NCI-H526 treated with DMSO at 0.1 percent for 48 hours (cell line): ENCODE measurements at regions not wholly inside any gene's neighbourhood (a gene's known extent, or its start where the extent isn't known, plus 50 kb on each side); places are given as distances from the start of the nearest gene placed in this dataset.

ENCODE experiments used
- DNase-seq: peaks from one replicate; lab custom pipeline; 2025; lab: John Stamatoyannopoulos, UW

DNA sequence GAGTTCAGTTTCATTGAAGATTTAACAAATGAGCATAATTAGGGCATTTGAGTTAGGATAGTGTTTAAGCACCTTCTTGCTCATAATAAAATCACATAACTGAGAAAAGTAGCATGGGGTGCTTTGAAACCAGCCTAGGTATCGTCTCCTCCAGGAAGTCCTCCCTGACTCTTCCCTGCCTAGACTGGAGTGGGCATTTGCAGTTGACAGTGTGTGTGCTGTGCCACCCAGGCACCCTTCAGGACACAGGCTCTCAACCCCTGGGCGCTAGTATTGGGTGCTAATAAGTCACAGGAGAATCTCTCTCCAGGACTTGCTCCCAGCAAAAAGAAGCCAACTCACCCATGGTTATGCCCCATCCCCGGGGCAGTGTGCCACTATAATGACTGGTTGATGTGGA is 584.1 kb downstream of the INSC start:
- DNase-seq, result no peak

DNA sequence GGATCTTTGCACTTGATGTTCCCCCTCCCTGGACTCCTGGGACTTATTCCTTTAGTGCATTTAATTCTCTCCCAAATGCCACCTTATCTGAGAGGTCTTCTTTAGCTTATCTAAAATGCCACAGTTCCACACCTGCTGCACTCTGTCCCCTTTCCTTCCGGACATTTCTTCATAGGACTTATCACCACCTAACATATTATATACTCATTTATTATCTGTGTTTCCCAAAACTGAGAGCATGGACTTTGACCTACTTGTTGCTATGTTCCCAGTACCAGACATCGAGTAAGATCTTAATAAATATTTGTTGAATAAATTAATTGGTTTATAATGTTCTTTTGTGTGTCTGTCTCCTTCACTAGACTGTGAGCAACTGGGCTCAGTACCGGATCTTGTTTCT is 585.3 kb downstream of the INSC start:
- no peak for DNase-seq

DNA sequence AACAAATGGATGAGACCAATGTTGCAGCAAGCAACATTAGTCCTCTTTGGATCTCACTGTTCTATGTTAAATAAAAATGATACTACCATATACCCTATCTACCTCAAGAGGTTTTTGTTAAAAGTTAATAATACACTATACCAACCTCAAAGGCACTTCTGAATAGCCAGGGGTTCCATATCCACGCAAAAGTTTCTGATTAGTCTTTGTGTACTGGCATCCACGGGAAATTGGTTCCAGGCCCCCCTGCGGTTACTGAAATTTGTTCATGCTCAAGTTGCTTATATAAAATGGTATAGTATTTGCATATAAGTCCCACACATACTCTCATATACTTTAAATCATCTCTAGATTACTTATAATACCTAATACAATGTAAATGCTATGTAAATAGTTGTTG is 585.7 kb downstream of the INSC start:
- no peak for DNase-seq

DNA sequence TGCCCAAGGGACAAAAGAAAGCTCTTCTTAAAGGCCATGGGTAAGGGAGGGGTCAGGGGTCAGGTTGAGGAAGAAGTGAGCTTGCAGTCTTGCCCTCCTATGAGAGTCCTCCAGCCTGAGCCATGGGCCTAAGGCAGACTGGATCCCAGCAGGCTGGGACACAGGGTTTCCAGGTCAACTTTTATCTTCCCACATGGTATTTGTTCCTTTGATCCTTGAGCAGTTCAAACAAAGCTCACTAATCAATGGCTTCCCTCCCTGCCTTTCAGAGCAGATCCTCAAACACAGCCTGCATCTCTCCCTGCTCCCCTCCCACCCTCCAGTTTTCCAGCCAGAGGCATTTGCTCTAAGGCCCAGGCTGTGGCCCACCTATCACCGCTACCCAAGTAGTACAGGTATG is 589.3 kb downstream of the INSC start:
- no peak for DNase-seq

DNA sequence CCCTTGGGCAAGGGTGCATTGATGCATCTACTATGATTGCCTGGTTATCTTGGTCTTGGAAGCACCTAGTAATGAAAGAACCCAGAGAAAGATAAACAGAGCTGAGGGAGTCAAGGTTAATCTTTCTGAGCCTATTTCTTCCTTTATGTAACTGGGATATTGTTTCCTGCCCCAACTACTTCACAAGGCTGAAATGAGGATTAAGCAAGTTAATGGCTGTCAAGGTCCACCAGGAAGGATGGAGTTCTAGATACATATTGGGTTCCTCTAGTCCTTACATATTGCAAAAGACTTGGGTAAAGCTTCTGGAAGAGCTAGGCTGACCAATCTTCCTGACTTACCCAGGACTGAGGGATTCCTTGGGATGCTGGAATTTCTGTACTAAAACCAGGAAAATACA is 589.8 kb downstream of the INSC start:
- DNase-seq, result no peak

DNA sequence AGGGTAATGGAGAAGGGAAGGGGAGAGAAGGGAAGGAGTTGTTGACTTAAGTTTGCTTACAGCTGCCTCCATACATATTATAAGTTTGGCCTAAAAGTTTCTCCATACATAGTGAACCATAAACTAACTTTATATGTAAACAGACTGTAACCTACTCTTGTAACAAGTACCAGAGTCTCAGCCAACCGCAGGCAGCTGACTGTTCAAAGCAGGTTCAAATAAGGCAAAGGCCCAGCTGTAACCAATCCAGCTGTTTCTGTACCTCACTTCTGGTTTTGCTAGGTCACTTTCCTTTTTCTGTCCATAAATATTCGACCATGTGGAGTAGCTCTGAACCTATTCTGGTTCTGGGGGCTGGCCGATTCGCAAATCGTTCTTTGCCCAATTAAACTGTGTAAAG is 591.2 kb downstream of the INSC start:
- no peak for DNase-seq

DNA sequence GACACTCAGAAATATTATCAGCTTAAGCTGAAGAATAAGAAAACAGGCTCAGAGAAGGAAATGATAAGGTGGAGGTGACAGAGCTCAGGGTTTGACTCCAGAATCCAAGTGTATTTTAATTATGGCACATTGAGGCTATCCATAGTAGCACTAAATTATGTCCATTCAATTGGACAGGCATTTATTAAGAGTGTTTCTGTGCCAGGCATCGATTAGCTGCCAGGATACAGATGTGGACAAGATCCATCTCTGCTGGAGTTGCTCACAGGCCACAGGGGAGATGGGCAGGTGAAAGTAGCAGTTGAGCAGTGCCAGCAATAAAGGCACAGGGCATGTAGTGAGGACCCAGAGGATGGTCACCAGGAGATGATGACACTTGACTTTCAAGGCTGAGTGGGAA is 592.5 kb downstream of the INSC start:
- DNase-seq, result no peak

DNA sequence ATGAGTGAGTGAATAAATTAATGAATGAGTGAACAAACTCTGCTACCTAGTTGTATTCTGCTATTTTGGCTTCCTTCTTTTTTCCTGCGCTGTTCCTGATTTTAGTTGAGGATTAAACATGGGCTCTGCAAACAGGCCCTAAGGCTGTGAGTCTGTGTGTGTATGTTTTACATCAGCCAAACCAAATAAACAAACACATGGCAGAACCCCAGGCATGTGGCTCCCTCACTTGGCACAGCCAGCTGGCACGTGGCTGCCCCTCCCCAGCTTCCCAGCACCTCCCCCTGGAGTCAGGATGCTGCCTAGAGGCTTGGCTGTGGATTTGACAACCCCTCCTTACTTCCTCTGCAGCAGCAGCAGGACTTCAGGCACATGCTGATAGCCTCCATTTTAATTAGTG is 593.2 kb downstream of the INSC start:
- no peak for DNase-seq

DNA sequence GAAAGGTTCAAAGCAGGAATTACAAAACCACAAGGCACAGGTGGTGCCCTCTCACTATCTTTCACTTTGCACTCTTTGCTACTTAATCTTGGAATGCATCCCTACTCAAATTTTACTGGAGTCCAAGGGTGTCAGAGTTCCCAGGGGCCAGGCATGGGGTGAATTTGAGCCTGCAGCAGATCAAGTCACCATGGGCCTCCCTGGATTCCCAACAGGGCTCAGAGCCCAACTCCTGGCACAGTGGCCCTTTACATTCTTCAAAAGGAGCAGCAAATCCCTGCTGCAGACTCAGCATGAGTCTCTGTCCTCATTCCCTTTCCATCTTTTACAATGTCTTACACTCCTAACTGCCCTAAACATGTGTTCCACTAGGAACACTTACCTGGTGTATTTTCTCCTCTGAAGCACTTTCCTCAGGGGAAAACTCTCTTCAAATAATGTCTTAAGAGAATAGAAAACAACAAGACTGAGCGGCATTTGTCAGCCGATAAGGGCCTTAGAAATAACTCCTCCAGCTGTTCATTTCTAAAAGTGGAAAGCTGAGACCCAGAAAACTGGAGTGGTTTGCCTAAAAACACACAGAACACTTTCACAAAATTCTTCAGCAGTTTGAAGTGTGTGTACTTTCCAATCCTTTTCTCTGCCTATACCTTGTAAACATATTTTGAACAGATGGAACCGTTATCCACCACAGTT is 596.0 kb downstream of the INSC start:
- no peak for DNase-seq

DNA sequence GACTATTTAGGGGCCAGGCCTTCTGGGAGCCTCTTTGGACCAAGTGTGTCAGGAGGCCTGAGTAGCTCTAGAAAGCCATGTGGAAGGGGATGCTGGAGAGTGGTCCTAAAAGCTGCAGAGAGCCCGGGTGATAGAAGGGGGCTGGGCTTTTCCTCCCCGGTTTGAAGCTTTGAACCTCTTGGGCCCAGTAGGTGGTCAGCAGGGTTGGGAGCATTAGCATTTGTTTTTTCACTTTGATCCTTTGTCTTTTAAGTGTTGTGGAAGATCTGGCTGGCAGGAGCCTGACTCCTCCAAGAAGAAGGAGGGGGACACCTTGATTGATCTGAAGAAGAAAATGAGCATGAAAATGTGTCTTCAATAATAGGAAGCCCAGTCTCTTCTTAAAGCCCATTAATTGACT is 596.6 kb downstream of the INSC start:
- DNase-seq, result no peak

DNA sequence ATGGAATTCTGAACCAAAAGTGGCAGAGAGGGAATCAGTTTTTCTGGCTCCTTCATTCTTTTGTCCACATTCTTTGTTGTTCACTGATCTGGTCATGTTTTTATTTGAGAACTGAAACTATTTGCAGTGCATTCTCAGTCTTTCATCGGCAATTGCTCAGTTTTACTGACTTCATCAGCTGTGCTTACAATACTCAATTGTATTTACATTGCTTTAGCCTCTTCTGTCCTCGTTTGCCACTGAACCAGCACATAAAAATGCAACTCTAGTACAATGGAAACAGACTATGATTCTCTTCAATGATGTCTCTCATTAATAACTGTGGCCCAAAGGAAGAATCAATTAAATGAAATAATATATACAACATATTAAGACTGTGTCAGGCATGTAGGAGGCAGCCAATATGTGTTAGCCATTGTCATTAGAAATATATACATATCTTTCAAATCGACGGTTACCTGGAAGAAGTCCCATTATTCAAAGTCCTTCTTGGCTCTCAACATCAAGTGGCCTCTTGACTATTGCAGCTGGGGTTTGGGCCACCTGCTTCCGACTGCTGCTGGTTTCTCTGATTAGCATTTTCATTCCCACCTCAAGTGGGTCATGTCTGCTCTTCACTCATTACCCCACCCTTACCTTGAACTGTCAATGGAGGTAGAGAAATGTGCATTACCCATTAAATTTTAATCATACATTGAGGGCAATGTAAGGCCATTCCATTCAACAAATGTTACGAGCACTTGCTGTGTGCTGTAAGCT is 600.1 kb downstream of the INSC start:
- no peak for DNase-seq

DNA sequence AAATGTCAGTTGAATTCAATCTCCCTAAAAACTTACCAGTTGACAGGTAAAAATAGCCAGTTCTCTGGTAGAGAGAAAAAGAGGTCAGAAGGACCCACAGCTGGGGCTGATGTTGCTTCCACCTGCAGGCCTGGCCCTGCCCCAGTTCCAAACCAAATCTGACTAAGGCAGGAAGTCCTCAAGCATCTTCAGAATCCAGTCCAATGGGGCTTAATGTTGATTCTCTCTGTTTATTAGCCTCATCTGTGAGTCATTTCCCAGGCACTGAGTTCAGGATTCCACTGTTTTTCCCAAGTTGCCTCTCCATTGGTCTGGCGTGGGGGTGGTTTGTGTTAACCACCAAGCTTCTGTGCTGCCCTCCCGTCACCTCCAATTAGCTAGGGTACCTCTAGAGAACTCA is 601.8 kb downstream of the INSC start:
- no peak for DNase-seq

DNA sequence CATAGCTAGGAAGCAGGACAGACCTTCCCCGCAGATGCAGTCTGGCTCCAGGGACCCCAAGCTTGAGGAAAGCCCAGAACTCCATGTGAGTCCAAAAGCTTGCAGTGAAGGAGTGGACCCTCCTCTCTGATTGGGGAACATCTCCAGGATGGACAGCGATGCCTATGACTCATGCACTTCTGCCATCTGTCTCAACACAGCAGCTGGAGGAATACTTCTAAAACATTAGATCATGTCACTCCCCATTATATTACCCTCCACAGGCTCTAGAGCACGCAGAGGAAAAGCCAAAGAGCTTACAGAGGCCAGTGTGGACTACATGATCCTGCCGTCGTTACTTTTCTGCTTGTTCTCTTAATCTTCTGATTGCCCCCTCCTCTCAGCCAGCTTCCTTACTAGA is 605.7 kb downstream of the INSC start:
- no peak for DNase-seq

DNA sequence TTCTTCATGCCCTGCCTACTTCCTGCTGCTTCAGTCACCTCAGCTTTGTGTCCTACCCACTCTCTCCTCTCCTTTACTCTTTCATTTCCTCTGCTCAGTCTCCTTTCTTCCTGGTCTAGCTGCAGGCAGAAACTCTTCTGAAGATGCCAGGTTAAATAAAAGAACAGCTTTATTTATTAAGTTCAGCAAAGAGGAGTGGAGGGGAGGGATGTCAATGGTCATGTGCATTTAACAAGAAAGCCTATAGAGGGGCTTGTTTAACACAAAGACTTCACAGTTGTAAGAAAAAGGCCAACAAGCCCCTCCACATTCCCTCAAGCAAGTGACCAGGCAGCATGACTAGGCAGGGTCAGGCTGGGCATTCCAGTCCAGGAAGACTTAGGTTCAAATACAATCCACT is 609.2 kb downstream of the INSC start:
- DNase-seq, result no peak

DNA sequence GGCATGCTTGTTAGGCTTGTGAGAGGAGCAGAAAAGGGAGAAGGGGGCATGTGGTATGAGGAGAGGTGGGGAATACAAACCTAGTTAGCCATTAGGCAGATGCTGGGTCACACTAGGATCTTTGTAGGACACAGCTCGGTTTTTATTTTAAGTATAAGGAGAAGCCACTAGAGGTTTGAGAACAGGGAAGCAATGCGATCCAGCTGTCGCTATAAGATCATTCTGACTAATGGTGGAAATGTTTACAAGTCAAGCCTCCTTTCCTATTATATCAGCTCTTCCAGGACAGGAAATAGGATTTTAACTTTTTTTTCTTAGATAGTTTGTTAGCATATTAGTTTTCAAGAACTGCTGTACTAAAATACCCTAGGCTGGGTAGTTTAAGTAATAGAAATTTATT is 609.9 kb downstream of the INSC start:
- no peak for DNase-seq

DNA sequence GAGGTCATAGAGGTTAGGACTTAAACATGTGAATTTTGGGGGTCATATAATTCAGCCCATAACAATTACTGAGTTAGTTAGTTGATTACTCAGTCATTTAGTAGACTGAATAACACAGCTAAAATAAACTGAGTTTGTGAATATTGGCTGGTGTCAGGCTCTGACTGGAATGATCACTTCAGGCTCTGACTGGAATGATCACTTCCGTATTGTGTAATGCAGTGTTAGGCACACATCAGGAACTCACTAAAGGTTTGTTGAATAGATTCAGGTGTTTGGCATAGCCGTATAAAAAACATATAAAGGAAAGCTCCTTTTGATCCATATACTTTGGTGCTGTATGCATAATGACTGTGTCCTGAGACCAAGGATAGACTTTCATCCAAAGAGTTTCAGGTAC is 610.5 kb downstream of the INSC start:
- no peak for DNase-seq

DNA sequence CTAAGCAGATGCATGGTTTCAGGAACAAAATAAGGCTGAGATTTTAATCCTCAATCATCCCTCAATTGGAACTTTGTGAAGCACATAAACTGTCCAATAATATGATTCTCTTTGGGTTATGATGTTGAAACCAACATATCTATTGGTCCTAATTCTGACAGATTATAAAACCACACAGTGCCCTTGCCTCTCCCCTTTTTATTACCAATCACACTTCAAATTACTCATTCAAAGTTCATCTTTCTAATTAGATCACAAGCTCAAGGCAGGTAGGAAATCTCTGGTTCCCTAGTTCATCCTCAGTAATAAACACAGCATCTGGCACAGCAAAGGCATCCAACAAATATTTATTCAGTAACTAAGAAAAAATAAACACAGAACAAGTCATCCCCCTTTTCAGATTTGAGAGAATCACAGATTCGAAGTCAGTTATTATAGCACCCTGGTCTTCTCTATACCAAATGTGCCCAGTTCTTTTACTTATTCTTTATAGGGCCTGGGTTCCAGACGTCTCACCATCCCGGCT is 611.6 kb downstream of the INSC start:
- no peak for DNase-seq

DNA sequence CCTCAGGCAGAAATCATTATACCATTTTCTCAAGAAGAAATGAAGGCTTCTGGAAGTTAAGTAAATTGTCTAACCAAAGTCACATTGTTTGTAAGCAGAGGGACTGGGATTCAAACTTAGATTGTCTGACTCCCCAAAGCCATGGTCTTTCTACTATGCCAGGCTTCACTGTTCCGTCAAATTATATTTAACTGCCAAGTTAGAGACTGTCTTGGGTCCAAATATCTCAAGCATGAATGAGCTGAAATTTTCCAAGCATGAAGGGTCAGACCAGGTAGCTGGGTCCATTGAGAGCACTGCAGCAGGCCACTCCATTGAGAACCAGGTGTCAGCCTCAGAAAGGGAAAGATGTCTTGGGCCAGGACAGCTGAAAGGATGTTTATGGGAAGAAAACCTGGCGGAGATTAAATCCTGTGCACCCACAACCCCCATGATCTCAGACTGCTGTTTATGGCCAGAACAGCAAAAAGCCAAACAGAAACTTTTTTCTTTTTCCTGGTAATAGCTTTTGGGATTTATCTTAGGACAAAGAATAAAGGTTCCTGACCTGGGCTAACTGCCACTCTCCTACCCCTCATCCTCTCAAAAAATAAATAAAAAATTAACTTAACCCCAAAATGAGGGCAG is 612.3 kb downstream of the INSC start:
- no peak for DNase-seq

DNA sequence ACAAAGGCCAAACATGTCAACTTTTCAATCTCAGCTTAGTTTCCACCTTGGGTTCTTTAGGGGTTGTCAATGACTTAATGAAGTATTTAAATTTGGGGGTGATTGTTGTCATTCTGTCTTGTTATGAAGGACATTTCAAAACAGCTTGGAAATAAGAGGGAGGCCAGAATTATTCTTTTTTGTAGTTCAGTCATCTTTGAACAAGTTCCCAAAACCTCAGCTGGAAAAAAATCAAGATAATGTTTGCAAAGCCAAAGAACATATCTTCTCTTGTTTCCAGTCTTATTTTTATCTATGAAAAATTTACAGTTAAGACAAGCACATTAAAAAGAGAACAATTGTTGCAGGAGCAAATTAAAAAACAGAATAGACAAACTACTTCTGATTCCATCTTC is 612.8 kb downstream of the INSC start:
- DNase-seq, result no peak

DNA sequence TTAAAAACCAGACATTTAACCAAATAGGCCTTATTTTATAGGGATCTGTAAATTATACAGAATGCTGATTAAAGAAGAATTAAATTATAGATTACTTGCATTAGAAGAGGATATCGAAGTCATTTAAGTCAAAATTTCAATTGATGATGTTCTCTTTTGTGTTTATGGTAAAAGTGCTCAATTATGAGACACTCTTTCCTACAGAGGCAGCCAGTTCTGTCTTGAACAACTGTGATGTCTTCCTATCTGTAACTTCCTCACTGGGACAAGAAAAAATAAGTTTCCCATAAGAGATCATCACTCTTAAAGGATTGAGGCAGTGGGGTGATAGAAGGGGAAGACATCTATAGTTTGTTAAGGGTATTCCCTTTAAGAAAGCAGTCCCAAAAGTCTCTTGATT is 613.5 kb downstream of the INSC start:
- DNase-seq, result no peak

DNA sequence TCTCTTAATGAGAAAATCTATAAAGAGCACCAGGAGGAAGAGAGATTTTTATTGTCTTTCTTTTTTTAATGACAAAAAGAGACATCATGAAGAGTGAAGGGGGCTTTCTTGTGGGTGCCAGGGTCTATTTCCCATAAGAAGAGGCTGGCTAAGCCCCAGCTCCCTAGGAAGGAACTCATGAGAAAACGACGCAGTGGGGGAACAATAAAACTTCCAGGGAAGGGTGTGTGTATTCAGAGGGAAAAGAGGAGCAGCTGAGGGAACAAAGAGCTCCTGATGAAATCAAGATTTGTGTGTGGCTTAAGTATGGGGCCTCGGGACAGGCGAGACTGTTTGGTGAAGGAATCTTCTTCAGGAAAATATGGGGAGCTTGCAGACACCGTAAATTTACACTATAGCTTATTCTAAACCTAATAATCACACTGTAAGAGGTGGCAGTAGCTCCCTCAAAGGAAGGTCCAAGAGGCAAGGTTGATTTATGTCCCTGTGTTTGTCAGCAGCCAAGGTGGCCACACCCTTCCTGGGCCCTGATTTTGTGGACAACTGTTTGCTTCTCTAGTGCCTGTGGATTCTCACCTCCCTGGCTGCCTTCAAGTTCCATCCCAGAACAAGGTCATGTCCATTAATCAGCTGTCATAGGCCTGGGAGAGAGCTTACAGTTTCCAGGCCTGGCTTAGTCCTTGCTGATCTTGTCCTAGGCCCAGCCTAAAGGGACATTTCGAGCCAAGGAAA is 615.7 kb downstream of the INSC start:
- no peak for DNase-seq

DNA sequence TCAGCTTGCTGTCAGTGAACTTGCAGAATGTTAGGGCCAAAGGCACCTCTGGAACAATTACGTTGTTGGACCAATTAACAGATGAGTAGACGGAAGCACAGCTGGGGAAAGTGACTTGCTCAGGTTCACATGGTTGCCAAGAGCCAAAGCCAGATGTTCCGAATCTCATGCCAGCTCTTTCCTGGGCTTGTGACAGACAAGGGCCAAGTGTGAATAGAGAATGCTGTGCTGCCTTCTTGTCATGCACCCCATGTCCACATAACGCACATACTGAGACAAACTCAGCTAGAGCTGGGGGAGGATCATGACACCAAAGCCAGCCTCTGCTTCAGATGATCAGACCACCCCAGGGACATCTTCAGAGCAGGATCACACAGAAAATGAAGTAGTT is 616.3 kb downstream of the INSC start:
- DNase-seq, result no peak

DNA sequence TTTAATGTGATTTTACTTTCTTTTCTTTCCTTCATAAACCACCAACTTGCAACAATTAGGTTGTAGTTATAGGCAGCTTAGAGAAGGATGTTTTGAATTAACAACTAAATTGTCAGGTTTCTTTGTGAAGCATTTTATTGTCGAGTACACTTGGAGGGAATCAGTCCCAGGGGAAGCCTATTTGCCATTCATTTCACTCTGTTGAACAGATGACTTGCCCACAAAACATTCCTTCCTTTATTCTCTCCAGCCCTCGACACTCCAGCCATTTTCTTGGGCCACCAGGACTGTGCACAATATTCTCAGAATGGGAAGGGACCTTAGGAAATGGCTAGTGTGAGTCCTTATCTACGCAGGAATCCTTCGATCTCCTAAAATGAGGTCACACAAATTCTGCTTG is 620.6 kb downstream of the SOX6 start:
- no peak for DNase-seq
